Cardiac muscle cell (in vitro differentiated cells and primary cell): ENCODE measurements at regions not wholly inside any gene's neighbourhood (a gene's known extent, or its start where the extent isn't known, plus 50 kb on each side); places are given as distances from the start of the nearest gene placed in this dataset.

Experiments
- DNase-seq, 2 donors: peaks; one replicate each; pipeline versions ENCODE4 v3.0.0 to v3.0.0-alpha.2; 2010 to 2017; ENCODE audit warnings: low read depth in 1 of 2, low spot score in 1 of 2
- H3K27ac ChIP-seq: fragments of 200-600 bp; sonication (generic); 2 replicates; pipeline ENCODE4 v1.5.1; 2016
- H3K27me3 ChIP-seq: fragments of 200-600 bp; sonication (generic); 2 replicates; pipeline ENCODE4 v1.6.0; 2016; ENCODE audit warnings: control low read depth
- H3K36me3 ChIP-seq: fragments of 200-600 bp; sonication (generic); 2 replicates; pipeline ENCODE4 v1.5.1; 2016; ENCODE audit warnings: control low read depth
- H3K4me1 ChIP-seq: fragments of 200-600 bp; sonication (generic); 2 replicates; pipeline ENCODE4 v1.8.1; 2017; ENCODE audit warnings: low read depth, mild to moderate bottlenecking, mixed run types
- H3K4me3 ChIP-seq: fragments of 200-600 bp; sonication (generic); 2 replicates; pipeline ENCODE4 v1.5.1; 2016; ENCODE audit warnings: mild to moderate bottlenecking
- H3K9me3 ChIP-seq: fragments of 200-600 bp; sonication (generic); 2 replicates; pipeline ENCODE4 v1.5.1; 2017; ENCODE audit warnings: low read depth, mild to moderate bottlenecking, control low read depth
- CTCF ChIP-seq: IDR thresholded peaks from 2 replicates; pipeline ENCODE4 v1.5.1; 2012; ENCODE audit warnings: low read depth, mild to moderate bottlenecking, low read length

GRCh38 chr3:66655044-66655443, 154.2 kb upstream of the LRIG1 start:
- no peak for TF ChIP-seq CTCF
- Histone ChIP-seq H3K27me3 (no peaks in the 10 kb centered on the region), H3K4me3 (no peak overlapping the region), H3K36me3 (no peaks in the 10 kb centered on the region), H3K9me3 (no peaks in the 10 kb centered on the region), H3K27ac (no peak overlapping the region), H3K4me1 (no peaks in the 10 kb centered on the region)
- DNase-seq: no peak

DNA sequence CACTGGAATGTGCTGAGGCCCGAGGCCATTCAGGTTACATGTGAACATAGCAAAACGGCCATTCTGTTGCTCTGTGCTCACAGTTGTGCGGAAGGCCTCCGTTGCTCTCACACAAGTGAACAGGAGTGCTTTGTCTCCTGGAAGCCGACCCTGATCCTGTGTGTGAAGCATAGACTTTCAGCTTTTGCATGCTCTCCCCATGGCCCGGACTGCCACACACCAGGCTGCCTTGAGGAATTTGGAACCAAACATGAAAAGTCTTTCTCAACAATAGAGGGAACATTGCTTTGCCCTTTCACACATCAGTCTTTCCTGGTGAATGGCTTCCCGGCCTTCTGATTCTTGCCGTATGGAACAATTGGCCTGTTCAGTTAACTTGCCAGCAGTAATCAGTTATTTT, 154.8 kb upstream of the LRIG1 start:
- Histone ChIP-seq H3K4me3 (no peak overlapping the region), H3K27me3 (no peaks in the 10 kb centered on the region), H3K36me3 (no peaks in the 10 kb centered on the region), H3K9me3 (no peaks in the 10 kb centered on the region), H3K27ac (no peak overlapping the region), H3K4me1 (peaks cover 2% of the 10 kb centered on the region)
- TF ChIP-seq CTCF: no peak
- DNase-seq: no peak

GRCh38 chr3:66656609-66657008, 155.8 kb upstream of the LRIG1 start:
- DNase-seq: no peak
- Histone ChIP-seq H3K27me3 (no peaks in the 10 kb centered on the region), H3K4me3 (no peak overlapping the region), H3K9me3 (no peaks in the 10 kb centered on the region), H3K4me1 (peaks cover 7% of the 10 kb centered on the region), H3K27ac (no peak overlapping the region), H3K36me3 (no peaks in the 10 kb centered on the region)
- TF ChIP-seq CTCF: no peak

DNA sequence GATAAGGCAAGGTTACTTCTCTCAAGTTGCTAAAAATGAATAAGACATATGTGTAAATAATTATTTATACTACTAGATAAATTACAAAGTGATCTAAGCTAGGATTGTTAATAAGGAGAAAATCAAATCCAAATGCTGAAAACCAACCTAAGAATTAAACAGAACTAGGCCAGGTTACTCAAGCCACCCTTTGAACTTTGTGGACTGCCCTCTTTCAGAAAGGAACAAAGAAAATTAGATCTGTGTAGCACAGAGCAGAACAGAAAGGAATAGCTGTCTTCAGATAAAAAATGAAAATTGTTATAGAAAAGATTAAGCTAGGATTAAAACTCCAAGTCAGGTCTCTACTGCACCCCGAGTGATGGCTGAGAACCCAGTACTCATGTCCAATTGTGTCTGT, 158.2 kb upstream of the LRIG1 start:
- Histone ChIP-seq H3K27me3 (no peaks in the 10 kb centered on the region), H3K36me3 (no peaks in the 10 kb centered on the region), H3K9me3 (no peaks in the 10 kb centered on the region), H3K4me1 (peaks cover 7% of the 10 kb centered on the region), H3K4me3 (no peak overlapping the region), H3K27ac (no peak overlapping the region)
- no peak for DNase-seq
- TF ChIP-seq CTCF: no peak

GRCh38 chr3:66661628-66662027, 160.8 kb upstream of the LRIG1 start:
- no peak for DNase-seq
- Histone ChIP-seq H3K27me3 (no peaks in the 10 kb centered on the region), H3K36me3 (no peaks in the 10 kb centered on the region), H3K9me3 (no peaks in the 10 kb centered on the region), H3K27ac (no peak overlapping the region), H3K4me3 (no peak overlapping the region), H3K4me1 (peaks cover 7% of the 10 kb centered on the region)
- no peak for TF ChIP-seq CTCF

- Histone ChIP-seq H3K27ac (no peak overlapping the region), H3K9me3 (no peaks in the 10 kb centered on the region), H3K36me3 (no peaks in the 10 kb centered on the region), H3K27me3 (no peaks in the 10 kb centered on the region), H3K4me3 (no peak overlapping the region), H3K4me1 (peaks cover 7% of the 10 kb centered on the region)
- no peak for DNase-seq
- no peak for TF ChIP-seq CTCF
Observed at GRCh38 chr3:66662894-66663293, 162.1 kb upstream of the LRIG1 start.
